Activated T-helper 2 cell treated with anti-CD3 and anti-CD28 coated beads, Interferon-gamma antibody, Interleukin-2, Interleukin-4, amounts not matched to agents 10 μg/mL and 5 μg/mL and 100 μg/mL, durations not matched to agents 14 hours and 24 hours and 36 hours (primary cell): ENCODE measurements at regions not wholly inside any gene's neighbourhood (a gene's known extent, or its start where the extent isn't known, plus 50 kb on each side); places are given as distances from the start of the nearest gene placed in this dataset.
"Not testable (repeated sequence)": the region's sequence is repeated elsewhere in the genome, so short reads cannot be mapped to it uniquely, and the experiment has no call there.

Source experiments
- DNase-seq: peaks from one replicate; pipeline ENCODE4 v3.0.0; 2021; ENCODE audit warnings: low spot score
- H3K27ac Mint-ChIP-seq: one replicate; pipeline ENCODE4 v1.8.0; 2021; ENCODE audit warnings: mixed read lengths
- H3K27me3 Mint-ChIP-seq: one replicate; pipeline ENCODE4 v1.8.0; 2021; ENCODE audit warnings: low read depth, mixed read lengths
- H3K36me3 Mint-ChIP-seq: one replicate; pipeline ENCODE4 v1.8.0; 2021; ENCODE audit warnings: low read depth, mixed read lengths
- H3K4me1 Mint-ChIP-seq: one replicate; pipeline ENCODE4 v1.8.0; 2021; ENCODE audit warnings: low read depth, mixed read lengths
- H3K4me3 Mint-ChIP-seq: one replicate; pipeline ENCODE4 v1.8.0; 2021; ENCODE audit warnings: low read depth, mild to moderate bottlenecking, moderate library complexity, mixed read lengths
- H3K9me3 Mint-ChIP-seq: one replicate; pipeline ENCODE4 v1.8.0; 2021; ENCODE audit warnings: mixed read lengths
- intact Hi-C: fragments of 100-400 bp; cut with micrococcal nuclease; formaldehyde crosslinking; loops from one replicate; pipeline ENCODE4 v1.15.1; 2023

DNA sequence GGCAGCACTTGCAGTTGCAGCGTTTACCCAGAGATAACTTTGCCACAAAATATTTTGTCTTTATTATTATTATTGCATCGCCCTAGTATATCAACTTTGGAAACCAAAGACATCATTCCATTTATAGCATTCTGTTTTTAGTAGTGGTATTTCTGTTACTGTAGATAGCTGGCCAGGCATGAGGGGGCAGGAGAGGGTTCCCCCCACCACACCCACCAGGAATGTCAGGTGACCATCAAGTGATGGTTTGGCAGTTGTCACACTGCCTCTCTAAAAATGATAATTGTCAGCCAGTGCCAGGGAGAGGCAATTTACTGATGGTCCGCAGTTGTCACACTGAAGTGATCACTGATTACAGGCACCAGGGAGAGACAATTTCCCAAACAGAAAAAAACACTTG is 135.6 kb downstream of the TSEN15 start:
- peaks cover 25% of the 10 kb centered on the region for H3K27me3 Mint-ChIP-seq
- no peak overlapping the region for H3K4me3 Mint-ChIP-seq
- no peaks in the 10 kb centered on the region for H3K4me1 Mint-ChIP-seq
- no peaks in the 10 kb centered on the region for H3K9me3 Mint-ChIP-seq
- DNase-seq, result no peak
- intact Hi-C loops, result no loop called here
- H3K27ac Mint-ChIP-seq, result no peak overlapping the region
- H3K36me3 Mint-ChIP-seq, result no peaks in the 10 kb centered on the region

DNA sequence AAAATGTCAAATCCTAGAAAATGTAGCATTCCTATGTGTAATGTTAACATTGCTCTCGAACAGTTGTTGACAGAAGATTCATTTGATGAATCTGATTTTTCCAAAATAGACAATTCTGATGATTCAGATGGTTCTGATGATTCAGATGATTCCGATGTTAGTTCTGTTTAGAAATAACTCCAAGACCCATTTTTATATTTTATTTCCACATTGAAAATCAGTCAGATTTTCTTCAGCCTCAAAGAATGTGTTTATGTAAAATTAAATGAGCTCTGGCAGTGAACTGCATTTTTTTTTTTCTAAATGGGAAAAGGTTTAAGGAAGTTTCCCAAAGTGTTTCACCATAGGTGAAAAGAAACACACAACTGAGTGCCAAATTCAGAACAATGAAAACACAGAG is 136.5 kb downstream of the TSEN15 start:
- no peak for DNase-seq
- H3K36me3 Mint-ChIP-seq, result no peaks in the 10 kb centered on the region
- H3K4me1 Mint-ChIP-seq, result no peaks in the 10 kb centered on the region
- H3K27ac Mint-ChIP-seq, result no peak overlapping the region
- intact Hi-C loops, result no loop called here
- peaks cover 22% of the 10 kb centered on the region for H3K27me3 Mint-ChIP-seq
- no peaks in the 10 kb centered on the region for H3K9me3 Mint-ChIP-seq
- no peak overlapping the region for H3K4me3 Mint-ChIP-seq

DNA sequence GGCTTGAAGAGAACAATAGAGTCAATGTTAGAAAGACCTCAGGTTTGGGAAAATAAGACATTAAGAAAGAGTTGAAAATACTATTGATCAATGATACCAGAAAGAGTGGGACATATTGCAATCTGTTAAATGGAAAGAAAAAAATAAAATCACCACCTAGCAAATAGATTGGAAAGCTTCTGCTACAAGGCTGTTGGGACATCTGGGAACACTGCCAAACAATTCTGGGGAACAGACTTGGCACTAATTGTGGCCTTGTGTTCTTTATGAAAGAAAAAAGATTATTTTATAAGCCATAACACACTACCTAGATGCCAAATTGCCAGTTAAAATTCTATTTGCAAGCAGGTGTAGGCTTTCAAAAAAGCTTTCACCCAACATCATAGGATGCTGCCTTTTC is 137.8 kb downstream of the TSEN15 start:
- Mint-ChIP-seq H3K4me1 (no peaks in the 10 kb centered on the region), H3K9me3 (no peaks in the 10 kb centered on the region), H3K27ac (no peak overlapping the region), H3K27me3 (peaks cover 22% of the 10 kb centered on the region), H3K36me3 (no peaks in the 10 kb centered on the region), H3K4me3 (no peak overlapping the region)
- intact Hi-C loops, result no loop called here
- no peak for DNase-seq

DNA sequence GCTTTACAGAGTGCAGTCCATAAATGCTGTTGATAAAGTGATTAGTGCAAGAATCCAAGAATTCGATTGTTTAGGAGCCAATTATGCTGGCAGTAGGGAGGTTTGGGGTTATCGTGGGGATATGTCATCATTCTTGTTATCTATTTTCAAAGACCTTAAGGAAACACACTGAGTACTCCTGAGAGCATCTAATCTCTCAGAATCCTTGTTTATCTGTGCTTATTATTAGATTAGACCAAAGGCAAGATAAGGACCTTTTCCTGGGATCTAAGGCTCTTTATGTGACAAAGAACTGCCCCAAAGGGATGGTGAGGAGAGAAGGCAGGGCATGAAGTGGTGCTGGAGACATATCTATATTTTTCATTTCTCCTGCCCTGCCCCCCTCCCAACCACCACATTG is 139.1 kb downstream of the TSEN15 start:
- H3K4me3 Mint-ChIP-seq, result no peak overlapping the region
- H3K4me1 Mint-ChIP-seq, result no peaks in the 10 kb centered on the region
- no peak overlapping the region for H3K27ac Mint-ChIP-seq
- H3K36me3 Mint-ChIP-seq, result no peaks in the 10 kb centered on the region
- DNase-seq, result no peak
- no peaks in the 10 kb centered on the region for H3K9me3 Mint-ChIP-seq
- peaks cover 22% of the 10 kb centered on the region for H3K27me3 Mint-ChIP-seq
- intact Hi-C loops, result no loop called here

DNA sequence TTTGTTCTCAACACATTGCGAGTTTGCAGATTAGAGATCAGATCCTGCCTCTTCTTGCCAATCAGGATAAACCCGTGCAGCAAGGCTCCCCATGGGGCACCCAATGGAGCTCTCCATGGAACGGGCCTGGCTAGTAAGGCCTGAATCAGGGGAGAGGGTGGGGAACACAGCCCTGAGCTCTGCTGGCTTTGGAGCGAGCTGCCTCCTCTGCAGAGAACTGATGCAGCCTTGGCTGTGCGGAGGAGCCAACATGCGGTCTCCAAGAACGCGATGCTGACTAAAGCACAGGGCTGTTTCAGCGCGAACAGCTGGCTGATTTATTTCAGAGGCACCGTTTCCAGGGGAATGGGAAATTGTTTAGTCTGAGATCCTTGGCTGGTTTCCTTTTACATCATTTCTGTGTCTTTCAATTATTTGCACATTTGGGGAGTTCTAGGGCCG is 139.7 kb downstream of the TSEN15 start:
- Mint-ChIP-seq H3K4me3 (no peak overlapping the region), H3K36me3 (no peaks in the 10 kb centered on the region), H3K4me1 (no peaks in the 10 kb centered on the region), H3K27ac (no peak overlapping the region), H3K9me3 (no peaks in the 10 kb centered on the region), H3K27me3 (peaks cover 20% of the 10 kb centered on the region)
- intact Hi-C loops, result no loop called here
- DNase-seq, result no peak

DNA sequence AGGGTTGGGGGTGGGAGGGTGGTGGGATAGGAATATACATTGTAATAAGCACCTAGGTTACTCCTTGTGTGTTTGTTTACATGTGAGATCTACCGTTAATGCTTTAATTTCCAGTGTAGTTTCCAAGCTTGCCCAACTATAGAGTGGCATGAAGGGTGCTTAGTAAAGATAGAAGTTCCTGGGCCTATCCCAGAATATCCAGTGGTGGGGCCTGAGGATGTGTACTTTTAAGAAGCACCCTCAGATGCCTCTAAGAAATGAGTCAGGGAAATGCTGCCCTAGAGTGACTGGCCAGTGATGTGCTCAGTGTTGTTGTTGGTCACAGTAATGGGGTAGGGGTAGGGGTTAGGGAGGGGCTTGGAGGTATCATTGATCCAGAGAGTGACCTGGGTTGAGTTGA is 141.3 kb downstream of the TSEN15 start:
- intact Hi-C loops, result no loop called here
- Mint-ChIP-seq H3K27ac (no peak overlapping the region), H3K4me3 (no peak overlapping the region), H3K36me3 (no peaks in the 10 kb centered on the region), H3K27me3 (peaks cover 23% of the 10 kb centered on the region), H3K9me3 (no peaks in the 10 kb centered on the region), H3K4me1 (peaks cover 3% of the 10 kb centered on the region)
- DNase-seq, result no peak

DNA sequence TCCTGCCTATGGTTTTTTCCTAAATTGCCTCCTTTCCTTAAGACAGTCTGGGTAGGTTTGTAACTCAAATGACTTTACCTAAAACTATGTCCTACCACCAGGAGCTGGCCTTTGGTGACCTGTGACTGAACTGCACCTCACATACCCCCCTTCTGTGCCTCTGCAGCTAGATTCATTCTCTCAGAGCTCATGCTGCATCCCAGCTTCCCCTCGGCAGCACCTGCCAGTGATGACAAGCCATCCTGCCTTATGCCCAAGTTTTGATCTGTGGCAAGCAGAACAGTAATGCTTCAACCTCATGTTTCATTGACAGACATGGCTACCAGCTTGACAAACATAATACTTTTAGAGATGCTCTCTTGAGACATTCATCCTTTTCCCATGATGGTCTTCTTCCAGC is 141.9 kb downstream of the TSEN15 start:
- Mint-ChIP-seq H3K27me3 (peaks cover 23% of the 10 kb centered on the region), H3K9me3 (no peaks in the 10 kb centered on the region), H3K36me3 (no peaks in the 10 kb centered on the region), H3K4me1 (peaks cover 3% of the 10 kb centered on the region), H3K4me3 (no peak overlapping the region), H3K27ac (no peak overlapping the region)
- intact Hi-C loops, result no loop called here
- no peak for DNase-seq

DNA sequence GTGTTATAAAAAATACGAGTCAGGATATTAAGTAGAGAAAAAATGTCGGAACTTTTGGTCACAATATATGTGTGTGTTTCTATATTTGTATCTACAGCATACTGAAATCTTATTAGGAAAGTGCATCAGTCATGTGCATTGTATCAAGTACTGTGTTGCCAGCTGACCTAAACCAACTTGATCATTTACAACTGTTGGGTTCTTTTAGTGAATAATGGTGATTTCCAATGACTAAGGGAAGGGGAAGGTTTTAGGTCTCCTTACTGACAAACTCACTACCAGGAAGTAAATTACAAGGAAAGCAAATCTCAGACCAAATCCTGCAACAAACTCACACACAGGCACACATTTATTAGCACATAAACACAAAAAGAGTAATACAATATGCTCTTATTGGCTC is 142.7 kb downstream of the TSEN15 start:
- Mint-ChIP-seq H3K36me3 (no peaks in the 10 kb centered on the region), H3K9me3 (no peaks in the 10 kb centered on the region), H3K4me1 (peaks cover 3% of the 10 kb centered on the region), H3K4me3 (no peak overlapping the region), H3K27me3 (peaks cover 19% of the 10 kb centered on the region), H3K27ac (no peak overlapping the region)
- no peak for DNase-seq
- intact Hi-C loops, result no loop called here

DNA sequence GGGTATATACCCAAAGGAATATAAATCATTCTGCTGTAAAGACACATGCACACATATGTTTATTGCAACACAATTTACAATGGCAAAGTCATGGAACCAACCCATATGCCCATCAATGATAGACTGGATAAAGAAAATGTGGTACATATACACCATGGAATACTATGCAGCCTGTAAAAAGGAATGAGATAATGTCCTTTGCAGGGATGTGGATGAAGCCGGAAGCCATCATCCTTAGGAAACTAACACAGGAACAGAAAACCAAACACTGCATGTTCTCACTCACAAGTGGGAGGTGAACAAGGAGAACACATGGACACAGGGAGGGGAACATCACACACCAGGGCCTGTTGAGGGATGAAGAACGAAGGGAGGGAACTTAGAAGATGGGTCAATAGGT is 144.2 kb downstream of the TSEN15 start:
- H3K27ac Mint-ChIP-seq, H3K4me1 Mint-ChIP-seq, H3K4me3 Mint-ChIP-seq, H3K36me3 Mint-ChIP-seq, H3K9me3 Mint-ChIP-seq, DNase-seq: not testable (repeated sequence)
- H3K27me3 Mint-ChIP-seq, result peaks cover 14% of the 10 kb centered on the region
- intact Hi-C loops, result loop anchor here (5.0 kb wide), 1 partner anchor 38 kb away; no protein-coding TSS in a partner anchor

DNA sequence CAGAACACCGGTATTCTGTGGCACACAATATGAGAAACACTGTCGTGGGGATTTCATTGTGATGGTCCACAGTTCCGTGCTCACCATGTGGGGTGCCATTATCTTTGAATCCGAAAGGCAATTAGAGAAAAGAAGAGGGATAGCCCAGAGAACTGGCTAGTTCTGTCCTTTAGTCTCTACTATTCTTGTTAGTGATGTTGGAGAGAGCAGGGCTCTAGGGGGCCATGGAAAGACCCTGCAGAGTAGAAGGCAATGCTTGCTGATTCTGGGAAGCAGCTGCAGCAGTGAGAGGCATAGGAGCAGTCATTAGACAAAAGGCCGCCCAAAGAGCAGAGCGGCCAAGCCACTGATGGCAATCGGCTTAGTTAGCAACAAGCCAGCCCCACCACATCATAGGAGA is 146.3 kb downstream of the TSEN15 start:
- DNase-seq, result no peak
- H3K27ac Mint-ChIP-seq, result no peak overlapping the region
- no peak overlapping the region for H3K4me3 Mint-ChIP-seq
- H3K36me3 Mint-ChIP-seq, result no peaks in the 10 kb centered on the region
- H3K4me1 Mint-ChIP-seq, result peaks cover 3% of the 10 kb centered on the region
- intact Hi-C loops, result loop anchor here (5.0 kb wide), 1 partner anchor 41 kb away; no protein-coding TSS in a partner anchor
- H3K9me3 Mint-ChIP-seq, result no peaks in the 10 kb centered on the region
- peaks cover 15% of the 10 kb centered on the region for H3K27me3 Mint-ChIP-seq

DNA sequence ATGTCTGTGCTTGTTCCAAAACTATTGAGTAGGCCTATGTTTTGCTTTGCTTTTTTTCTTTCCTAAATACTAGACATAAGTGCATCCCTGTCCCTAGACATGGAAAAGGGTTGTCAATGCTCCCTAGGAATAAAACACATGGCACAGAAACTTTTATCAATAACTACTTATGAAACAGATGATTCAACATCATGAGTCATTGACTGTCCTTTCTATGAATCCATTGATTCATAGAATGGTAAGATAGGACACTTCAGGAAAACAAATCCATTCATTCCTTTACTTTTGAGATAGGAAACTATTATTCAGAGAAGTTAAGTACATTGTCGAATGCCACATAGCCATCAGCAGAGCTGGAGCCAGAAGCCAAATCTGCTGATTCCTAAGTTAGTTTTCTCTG is 147.5 kb downstream of the TSEN15 start:
- H3K4me3 Mint-ChIP-seq, result no peak overlapping the region
- intact Hi-C loops, result loop anchor here (5.0 kb wide), 1 partner anchor 42 kb away; no protein-coding TSS in a partner anchor

DNA sequence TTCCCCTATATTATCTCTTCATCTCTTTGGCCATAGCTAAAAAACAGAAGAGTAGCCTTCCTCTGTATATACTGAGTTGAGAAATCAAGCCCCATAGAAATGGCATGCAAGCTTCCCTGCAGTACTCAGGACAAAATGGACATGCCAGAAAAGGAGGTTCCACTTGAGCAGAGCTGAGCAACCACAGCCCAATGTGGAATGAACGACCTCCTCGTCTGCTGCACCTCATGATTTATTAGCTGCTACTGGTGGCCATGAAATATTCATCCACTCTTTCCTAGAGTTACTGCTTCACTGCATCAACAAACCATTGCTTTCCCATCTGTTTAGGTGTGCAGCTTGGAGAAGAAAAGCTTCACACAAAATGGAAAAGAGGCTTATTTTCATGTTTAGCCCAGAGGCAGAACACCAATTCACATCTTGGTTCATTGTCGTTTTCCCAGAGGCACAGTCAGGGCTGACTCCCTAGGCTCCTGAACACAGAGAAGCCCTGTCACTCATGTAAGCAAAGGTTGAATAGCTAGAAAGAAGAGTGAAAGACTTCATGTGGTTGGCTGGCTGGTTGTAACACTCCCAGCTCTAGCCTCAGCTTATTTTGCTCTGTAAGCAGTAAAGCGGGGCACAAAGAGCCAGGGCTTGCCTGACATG is 148.0 kb downstream of the TSEN15 start:
- DNase-seq, result no peak
- peaks cover 17% of the 10 kb centered on the region for H3K27me3 Mint-ChIP-seq
- H3K36me3 Mint-ChIP-seq, result no peaks in the 10 kb centered on the region
- no peaks in the 10 kb centered on the region for H3K9me3 Mint-ChIP-seq
- H3K4me3 Mint-ChIP-seq, result no peak overlapping the region
- no peak overlapping the region for H3K27ac Mint-ChIP-seq
- intact Hi-C loops, result loop anchor here (5.0 kb wide), 1 partner anchor 42 kb away; no protein-coding TSS in a partner anchor
- peaks cover 3% of the 10 kb centered on the region for H3K4me1 Mint-ChIP-seq

More for the DNA sequence above, 147.5 kb downstream of the TSEN15 start:
- Mint-ChIP-seq H3K9me3 (no peaks in the 10 kb centered on the region), H3K36me3 (no peaks in the 10 kb centered on the region), H3K27ac (no peak overlapping the region), H3K27me3 (peaks cover 17% of the 10 kb centered on the region), H3K4me1 (peaks cover 3% of the 10 kb centered on the region)
- DNase-seq, result no peak

DNA sequence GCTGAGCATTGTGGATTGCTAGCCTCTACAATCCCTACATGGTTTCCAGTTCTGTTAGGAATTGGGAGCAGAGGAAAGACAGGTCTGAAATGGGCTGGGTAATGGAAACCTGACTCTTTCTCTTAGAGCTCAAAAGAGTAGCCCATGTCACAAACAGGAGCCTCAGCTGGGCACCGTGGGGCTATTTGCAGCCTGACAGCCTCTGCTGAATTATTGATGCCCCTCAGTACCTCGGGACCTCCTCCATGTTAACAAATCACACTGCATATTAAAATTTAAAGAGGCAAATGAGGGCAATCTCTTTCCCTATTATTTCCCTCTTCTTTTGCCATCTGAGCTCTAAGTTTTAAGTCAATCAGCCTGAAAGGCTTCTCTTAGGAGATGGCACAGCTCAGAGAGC is 157.1 kb downstream of the TSEN15 start:
- Mint-ChIP-seq H3K36me3 (no peaks in the 10 kb centered on the region), H3K27ac (no peak overlapping the region), H3K4me1 (no peaks in the 10 kb centered on the region), H3K9me3 (no peaks in the 10 kb centered on the region), H3K4me3 (no peak overlapping the region), H3K27me3 (peaks cover 11% of the 10 kb centered on the region)
- DNase-seq, result no peak
- intact Hi-C loops, result no loop called here

DNA sequence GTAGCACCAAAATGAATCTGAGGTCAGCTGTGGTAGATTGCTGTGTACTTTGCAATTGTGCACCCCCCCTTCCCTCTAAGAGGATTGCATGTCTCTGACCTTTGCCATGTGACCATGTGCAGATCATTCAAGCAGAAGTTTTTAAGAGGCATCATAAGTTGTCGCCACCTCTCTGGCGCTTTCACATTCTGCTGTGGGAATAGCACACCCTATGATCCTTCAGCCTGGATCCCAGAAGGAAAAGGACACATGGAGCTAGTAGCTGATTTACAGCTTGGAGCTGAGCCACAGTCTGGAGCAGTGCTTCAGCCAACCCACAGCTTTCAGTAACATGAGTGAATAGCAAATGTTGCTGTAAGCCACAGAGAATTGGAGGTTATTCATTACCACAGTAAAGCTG is 158.5 kb downstream of the TSEN15 start:
- Mint-ChIP-seq H3K36me3 (no peaks in the 10 kb centered on the region), H3K4me1 (no peaks in the 10 kb centered on the region), H3K9me3 (no peaks in the 10 kb centered on the region), H3K27ac (no peak overlapping the region), H3K4me3 (no peak overlapping the region), H3K27me3 (peaks cover 11% of the 10 kb centered on the region)
- no peak for DNase-seq
- intact Hi-C loops, result no loop called here
